ENCODE measurements at regions not wholly inside any gene's neighbourhood (a gene's known extent, or its start where the extent isn't known, plus 50 kb on each side); places are given as distances from the start of the nearest gene placed in this dataset.
A peak's percentile ranks its signal among the peaks of the same experiment; 100 is the strongest.

DNA sequence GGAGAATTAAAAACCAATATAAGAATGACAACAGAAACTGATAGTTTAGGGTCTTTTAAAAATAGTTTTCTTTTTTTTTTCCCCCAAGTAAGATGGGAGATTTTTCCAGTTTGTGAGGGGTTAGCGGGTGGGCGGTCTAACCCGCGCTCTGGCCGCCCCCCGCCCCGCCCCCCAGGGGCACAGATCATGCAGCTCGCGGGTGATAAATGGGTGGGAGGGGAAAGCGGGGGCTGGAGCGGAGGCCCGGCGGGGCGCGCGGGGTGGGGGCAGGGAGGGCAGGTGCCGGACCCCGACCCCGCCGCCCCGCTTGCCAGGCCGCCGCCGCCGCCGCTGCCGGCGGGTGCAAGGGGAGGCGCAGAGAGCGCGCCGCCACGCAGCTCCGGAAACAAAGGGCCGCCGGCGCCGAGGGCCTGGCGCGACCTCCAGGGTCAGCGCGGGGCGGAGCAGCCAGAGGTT lies 60.1 kb upstream of the GSE1 start:
- FAIRE-seq, result no peak

DNA sequence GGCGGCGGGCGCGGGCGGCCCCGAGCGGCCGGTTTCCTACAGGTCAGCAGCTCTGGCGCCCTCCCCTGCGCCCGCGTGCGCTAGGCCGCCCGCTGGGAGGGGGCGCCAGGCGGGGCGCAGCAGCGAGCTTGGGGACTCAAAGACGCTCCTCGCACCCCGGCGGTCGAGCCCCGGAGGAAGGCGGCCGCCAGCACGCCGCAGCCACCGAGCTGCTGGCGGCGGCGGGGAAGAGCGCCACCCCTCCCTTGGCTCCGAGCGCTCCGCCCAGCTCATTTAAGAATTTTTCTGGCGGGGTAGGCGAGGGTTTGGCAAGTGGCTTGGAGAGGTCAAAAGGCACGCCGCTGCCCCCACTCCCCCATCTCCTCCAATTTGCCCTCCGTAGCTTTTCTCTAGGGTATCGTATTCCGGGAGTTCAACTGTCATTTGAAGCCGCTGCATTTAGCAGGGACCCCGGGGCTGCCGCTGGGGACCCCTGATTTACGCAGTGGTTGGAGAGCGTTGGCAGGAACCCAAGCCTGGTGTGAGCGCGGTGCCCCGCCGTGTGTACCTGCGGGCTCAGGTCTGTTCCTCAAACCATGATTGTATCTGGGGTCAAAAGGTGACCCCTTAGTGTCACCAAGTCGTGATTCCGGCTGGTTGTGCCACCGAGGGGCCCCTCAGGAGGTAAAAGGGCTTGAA lies 59.5 kb upstream of the GSE1 start:
- no peak for FAIRE-seq

DNA sequence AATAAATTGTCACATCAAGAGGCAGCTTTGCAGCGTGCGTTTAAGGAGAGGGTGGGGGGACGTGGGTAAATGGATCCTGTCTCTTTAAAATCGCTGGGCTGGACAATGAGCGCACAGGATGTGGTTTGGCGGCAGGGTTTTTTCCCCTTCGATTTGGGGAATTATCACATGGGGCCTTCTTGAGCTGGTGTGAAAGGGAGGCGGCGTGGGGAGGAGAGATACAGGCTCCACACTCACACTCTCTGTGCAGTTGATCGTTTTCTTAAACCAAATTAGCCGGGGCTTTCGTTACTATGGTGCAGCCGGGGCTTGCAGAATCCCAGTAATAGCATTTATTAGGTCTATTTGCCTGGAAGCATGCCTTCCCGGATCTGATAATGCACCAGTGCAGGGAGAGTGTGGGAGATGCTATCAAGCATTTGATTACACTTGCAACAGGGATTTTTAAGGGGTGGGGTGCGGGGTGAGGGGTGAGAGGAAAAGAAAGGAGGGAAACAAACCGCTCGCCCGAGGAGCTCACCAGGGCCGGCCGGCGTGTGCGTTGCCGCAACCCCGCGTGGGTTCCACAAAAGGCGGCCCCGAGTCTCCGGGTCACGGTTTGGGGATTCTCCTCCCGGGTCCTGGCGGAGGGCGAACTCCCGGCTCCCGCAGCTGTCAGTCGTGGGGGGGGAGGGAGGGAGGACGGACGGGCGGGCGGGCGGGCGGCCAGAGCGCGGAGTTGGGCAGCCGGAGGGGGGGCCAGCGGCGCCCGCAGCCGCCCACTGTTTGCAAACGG lies 58.8 kb upstream of the GSE1 start:
- FAIRE-seq, result no peak

DNA sequence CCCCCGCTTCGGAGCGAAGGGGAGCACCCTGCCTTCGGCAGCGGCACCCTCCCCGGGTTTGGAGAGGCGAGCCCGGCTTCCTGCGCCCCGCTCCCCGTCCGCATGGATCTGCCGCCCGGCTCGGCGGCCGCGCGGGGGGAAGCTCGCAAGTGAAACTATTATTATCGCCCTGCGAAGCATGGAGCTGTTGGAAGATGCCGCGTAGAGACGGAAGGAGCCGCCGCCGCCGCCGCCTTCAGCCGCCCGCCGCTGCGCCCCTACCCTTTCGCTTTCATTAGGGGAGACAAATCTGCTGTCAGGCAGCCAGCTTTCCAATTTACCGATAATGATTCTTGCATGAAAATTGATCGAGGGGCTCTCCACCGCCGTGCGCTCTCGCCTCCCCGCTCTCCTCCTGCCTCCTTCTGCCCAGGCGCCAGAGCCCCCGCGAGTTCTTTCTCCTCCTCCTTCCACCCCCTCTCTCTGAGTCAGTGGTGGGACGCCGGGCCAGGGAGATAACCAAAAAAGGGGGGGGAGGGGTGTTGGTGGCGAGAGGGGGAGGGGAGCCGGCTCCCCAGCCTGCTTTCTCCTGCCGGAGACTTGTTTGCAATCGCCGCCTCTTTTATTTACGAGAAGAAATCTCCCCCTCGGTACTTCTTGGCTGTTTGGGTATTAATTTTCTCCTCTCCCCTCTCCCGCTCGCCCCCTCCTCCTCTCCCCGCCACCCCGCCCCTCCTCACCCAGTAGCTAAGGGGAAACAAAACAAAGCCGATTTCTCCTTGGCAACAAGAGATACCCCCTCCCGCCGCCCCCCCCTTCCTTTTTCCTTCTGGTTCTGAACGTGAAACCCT lies 58.0 kb upstream of the GSE1 start:
- no peak for FAIRE-seq

DNA sequence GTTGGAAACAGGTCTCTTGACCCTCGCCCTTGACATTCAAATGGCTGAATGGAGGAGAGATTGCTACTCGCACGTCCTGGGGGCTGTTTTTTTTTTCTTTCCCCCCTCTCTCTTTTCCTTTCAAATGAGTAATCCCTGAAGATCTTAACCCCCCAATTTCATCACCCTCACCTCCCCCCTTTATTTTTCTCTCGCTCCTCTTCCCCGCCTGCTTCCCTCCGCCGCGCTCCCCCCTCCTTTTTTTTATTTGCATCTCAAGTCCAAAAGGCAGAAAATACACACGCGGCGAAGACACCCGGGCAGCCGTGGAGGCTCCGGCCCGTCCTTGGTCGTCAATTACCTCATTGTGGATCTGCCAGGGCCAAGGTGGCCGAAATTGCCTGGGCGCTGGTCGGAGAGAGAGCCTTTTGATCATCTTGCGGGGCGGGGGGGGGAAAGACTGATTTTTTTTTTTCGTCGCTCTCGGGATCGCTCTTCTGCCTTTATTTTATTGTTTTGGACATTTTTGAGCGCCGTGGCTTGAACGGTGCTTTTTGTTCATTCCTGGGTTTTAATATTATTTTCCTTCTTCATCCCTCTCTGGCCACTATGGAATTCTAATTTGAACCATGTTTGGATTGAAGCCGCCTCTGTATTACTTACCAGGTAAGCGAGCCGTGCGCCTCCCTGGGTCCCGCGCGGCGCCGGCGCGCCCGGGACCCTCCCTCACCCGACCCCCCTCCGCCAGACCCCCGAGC lies 57.2 kb upstream of the GSE1 start:
- no peak for FAIRE-seq

DNA sequence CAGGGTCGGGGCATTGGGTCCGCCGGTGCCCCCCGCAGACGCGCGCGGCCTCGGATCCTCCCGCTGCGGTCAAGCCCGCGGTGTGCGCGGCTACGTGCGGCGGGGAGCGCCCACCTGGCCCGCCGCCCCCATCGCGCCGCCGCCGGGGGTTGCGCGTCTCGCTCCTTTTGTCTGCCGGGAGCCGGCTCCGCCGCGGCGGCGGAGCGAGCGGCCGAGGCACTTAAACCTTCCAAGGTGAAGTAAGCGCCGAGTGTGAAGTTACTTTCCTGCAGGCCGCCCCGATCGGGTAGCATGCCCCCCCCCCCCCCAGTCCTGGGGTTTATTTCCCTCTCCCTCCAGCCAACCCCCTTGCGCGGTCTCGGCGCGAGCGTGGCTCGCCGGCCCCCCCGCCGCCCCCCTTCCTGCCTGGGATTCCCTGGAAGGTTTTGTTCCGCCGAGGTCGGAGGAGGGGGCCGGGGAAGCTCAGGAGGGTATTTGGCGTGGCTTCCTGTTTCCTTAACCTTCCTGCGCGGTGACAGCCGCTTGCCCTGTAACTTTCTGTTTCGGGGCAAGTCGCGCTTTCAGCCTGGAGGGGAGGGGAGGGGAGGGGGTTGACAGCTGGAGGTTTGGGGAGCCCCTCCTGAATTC lies 56.6 kb upstream of the GSE1 start:
- FAIRE-seq, result no peak

DNA sequence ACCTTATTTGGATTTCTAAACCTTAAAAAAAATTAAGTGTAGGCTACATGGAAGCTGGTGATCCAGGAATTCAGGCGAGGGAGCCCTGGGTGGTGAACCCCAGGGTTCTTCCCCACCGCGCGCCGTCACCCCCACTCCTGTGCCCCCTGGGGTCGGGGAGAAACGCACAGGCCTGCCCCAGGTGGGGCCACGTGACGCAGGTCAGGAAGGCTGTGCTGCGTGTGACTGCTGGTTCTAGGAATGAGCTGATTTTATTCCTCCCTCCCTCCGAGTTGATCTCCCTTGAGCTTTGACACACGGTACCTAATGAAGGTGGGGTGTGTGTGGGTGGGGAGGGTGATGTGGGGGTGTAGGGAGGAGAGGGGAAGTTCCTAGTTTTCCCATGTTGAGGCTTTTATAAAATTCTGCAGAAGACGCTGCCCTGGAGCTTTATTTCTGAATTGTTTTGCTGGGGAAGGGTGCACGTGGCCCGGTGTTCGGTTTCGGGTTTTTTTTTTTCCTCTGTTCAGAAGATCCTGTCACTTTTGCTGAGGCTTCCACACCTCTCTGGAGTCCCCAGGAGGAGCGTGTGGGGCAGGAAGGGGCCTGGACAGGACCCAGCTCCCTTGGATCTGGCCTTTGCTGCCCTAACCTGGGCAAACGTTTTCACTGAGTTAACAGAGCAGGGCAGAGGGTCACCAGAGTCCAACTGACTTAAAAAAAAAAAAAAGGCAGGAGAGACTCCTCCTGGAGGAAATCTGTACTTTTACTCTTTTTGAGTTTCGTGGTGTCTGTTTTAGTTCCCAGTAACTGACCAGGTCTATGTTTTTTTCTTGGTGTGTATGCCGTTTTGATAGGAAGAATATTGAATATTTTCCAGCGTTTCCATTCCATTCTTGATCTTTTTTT lies 55.8 kb upstream of the GSE1 start:
- no peak for FAIRE-seq

DNA sequence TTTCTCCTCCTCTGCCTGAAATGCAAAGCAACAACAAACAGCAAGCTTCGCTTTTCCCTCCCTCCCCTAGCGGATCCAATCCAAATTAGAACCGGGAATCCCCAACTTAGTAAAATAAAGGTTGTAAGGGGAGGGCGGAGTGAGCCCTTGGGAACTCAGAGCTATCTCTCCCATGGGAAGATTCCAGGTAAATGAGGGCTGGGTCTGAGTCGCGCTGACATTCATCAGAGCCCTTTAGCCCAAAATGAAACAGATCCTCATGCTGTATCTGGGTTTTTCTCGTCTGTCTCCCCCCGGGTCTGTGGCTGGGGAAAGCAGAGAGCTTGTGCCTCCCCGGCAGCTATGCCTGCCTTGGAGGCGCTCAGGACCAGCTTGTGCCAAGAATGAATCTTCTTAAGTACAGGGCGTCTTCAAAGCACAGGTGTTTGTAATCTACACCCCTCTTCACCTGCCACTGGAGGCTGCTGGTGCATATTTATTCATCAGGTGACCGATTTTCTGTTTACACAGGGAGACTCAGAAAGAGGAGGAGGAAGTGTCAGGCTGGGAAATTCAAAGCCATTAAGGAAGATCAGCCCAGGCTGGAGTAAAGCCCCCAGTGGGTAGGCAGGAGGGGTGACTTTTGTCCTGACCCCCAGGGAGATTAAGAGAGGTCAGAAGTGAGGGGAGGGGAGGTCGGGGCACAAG lies 55.0 kb upstream of the GSE1 start:
- FAIRE-seq, result peak; percentile 62

DNA sequence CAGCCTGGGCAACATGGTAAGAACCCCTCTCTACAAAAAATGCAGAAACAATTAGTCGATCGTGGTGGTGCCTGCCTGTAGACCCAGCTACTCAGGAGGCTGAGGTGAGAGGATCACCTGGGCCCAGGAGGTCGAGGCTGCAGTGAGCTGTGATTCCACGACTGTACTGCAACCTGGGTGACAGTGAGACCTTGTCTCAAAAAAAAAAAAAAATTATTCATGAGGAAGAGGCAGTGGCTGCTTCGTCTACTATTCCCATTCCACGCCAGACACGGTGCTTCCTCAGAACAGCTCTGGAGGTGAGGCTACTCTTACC lies 52.2 kb upstream of the GSE1 start:
- no peak for FAIRE-seq

DNA sequence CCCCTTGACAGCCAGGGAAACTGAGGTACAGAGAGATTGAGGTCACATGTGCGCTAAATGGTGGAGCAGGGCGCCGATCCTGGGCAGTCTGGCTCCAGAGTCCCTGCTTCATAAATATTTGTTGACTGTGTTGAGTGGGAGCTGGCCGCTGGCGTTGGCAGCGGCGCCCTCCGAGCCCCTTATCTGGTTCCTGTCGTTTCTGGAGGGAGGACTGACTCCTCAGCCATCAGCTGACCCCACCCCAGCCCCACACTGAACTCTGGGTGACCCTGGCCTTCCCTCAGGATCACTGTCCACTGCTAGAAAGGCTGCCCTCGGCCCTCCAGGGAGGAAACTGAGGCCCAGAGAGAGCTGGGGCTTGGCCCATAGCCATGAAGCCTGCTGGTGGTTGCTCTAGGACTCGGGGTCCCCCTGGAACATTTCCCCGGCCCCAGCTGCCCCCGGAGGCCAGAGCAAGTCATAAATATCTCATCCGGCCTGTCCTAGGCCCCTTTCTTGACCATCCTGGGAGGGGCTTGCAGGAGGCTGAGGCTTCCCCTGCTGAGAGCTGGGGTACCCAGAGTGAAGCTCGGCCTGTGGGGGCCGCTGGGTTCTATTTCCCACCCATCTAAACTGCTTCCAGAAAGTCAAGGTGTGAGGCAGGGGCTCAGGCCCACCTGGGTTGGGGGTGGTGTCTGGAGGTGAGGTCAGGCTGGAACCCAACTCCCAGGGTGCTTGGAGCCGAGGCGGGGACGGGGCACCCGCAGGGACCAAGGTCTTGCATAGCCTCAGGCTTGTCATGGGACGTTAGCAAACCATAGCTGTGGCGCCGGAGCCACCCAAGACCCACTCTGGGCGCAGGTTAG lies 51.7 kb upstream of the GSE1 start:
- FAIRE-seq, result no peak

DNA sequence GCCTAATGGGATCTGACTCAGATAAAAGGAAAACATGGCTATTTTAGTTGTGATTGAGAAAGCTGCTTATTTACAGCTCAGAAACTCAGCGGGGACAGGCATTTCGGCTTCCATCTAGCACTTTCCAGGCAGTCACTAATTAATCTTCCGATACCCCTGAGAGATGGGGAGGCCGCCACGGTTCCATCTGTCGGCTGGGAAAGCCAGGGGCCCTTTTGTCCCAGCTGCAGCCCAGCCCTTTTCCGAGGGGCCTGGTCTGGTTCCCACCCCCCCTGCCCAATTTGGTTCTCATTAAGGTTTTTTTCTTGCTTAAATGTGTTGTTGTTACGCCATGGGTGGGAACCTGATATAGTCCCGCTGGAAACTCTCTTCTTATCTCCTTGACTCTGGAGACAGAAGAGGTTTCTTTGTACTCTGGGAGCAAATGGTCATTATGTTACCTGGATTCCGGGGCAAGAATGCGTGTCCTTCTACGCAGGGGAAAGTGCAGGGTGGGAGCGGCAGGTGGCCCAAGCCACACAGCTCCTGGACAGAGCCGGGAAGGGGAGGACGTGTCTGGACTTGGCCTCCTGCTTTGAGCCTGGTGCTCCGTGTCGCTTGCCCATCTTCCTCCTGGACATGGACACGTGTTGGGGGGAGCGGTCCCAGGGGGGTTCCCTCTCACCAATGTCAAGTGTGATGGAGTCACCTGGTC lies 50.9 kb upstream of the GSE1 start:
- FAIRE-seq, result no peak

DNA sequence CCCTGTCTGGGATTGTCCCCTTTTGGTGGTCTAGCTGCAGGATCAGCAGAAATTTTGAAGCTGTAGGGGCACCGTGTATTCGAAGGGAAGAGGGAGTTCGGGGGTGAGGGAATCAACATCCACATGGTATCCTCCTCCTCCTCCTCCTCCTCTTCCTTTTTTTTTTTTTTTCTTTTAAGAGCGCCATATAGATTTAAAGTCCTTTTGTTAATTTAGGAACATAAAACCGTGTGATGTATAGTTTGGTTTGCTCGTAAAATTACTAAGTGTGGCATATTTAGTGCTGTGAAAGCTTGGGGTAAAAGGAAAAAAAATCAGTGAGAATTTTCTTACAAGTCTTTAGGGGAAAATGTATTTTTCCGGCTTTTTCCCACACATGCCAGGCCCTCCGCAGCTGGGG lies 50.1 kb upstream of the GSE1 start:
- FAIRE-seq, result no peak

Measured in islet of Langerhans (tissue), 1 donor.